SH-SY5Y (cell line): ENCODE measurements at regions not wholly inside any gene's neighbourhood (a gene's known extent, or its start where the extent isn't known, plus 50 kb on each side); places are given as distances from the start of the nearest gene placed in this dataset.

Experiments used
- GATA2 ChIP-seq: IDR thresholded peaks from 2 replicates; pipeline ENCODE4 v1.6.1; 2011; ENCODE audit warnings: mild to moderate bottlenecking, low read depth, low read length
- GATA3 ChIP-seq: IDR thresholded peaks from 2 replicates; pipeline ENCODE4 v1.6.1; 2011; ENCODE audit warnings: low read depth, mild to moderate bottlenecking, low read length, moderate library complexity

DNA sequence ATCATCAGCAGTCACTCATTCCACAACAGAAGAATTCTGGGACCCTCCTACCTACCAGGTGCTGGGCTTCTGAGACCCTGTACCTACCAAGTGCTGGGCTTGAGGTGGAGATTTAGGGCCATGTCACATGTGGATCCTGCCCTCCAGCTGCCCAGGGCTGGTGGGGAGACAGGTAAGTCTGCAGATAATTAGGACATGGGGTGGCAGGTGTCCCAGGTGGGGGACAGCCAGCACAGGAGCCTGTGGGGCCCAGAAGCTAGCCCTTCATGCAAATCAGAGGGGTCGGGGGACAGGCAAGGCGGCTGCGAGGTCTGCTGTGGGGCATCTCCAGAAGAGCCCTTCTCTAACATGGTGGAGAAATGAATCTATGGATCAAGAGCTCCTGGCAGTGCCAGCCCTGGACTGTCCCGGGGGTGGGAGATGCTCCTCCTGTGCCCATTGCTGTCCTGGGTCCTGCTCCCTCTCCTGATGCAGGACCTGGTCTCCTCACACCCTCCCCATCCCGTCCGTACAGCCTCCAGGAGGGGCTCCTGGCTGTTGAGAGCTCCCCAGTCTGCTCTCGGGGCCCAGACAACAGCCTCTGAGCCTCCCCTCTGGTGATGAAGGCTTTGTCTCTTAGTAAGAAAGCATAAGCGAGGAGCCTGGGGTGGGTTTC lies 106.3 kb upstream of the GLI2 start:
- TF ChIP-seq GATA2 (no peak), GATA3 (no peak)

GRCh38 chr2:120630031-120630701 lies 105.5 kb upstream of the GLI2 start:
- TF ChIP-seq GATA3 (no peak), GATA2 (no peak)

DNA sequence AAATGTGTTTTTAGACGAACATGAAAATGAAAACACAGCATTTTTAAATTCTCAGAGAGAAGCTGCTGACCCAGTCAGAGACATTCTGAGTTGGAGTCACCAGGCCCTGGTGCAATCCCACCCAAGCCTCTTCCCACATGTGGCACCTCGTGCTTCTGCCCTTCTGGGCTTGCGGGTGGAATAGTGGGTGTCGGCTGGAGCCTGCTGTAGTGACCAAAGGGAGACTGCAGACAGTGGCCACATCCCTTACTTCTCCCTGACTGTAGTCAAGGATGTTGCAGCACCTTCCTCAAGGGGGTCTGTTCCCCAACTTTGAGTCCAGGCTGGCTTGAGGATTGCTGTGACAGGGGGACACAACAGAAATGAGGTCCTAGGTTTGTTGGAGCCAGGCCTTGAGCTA lies 104.4 kb upstream of the GLI2 start:
- TF ChIP-seq GATA3 (no peak), GATA2 (no peak)

- TF ChIP-seq GATA3 = no peak
- TF ChIP-seq GATA2 = no peak
Observed at GRCh38 chr2:120631724-120632123, 103.9 kb upstream of the GLI2 start.

DNA sequence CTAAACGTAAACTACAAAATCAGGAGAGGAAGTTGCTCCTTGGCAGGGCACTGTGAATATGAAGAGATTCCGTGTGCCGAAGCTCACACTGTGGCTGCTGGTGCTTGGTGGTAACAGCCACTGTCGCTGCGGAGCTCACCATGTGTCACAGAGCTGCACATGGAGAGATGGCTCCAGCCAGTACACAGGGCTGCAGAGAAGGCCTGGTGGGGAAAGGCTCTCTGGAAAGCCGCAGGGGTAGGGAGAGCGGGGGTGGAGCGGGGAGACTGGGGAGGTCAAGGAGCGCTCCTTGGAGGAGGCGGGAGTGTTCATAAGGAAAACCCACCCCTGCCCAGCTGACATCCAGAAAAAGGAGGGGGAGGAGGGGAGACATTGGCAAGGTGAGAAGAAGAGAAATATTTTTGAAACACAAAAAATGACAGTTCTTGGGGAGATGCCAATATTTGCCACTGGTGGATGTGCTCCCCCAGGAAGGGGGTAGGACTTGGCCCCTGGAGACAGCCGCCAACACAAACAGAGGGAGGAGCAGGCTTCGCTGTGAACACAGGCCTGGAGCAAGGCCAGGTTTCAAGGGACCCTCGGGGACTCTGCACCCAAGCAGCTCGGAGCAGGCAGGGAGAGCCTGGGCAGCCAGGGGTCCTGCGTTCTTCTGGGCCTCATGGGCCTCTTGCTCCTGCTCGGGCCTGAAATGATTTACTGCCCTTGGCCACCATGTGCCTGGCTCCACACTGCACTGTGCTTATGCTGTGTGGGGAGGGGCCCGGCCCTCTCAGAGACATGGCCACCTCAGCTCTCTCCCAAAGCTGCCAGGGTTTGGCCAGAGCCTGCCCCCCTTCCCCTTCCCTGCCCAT lies 102.6 kb upstream of the GLI2 start:
- TF ChIP-seq GATA3 (no peak), GATA2 (no peak)

DNA sequence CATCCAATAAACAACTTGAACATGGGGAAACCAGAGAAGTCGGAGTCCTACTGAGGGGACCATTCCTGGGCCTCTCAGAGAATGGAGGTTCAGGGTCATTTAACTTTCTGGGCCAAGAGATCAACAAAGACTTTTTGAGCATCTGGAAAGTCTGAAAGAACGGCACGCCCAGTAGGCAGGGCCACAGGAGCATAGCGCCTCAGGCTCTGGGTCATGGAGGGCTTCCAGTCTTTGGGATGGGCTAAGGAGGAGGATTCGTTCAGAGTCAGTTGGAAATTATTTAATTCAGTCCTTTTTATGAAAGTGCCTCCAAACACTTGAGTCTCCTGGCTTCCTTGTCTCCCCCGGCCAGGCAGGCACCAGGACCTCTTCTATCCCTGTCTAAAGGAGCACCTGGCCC lies 101.1 kb upstream of the GLI2 start:
- TF ChIP-seq GATA3 (no peak), GATA2 (no peak)

- TF ChIP-seq GATA2 (no peak), GATA3 (no peak)
Observed at GRCh38 chr2:120635146-120635545, 100.5 kb upstream of the GLI2 start.

GRCh38 chr2:120637847-120638246 lies 97.8 kb upstream of the GLI2 start:
- TF ChIP-seq GATA3 (no peak), GATA2 (no peak)

GRCh38 chr2:120638450-120638849 lies 97.2 kb upstream of the GLI2 start:
- TF ChIP-seq GATA3 = no peak
- no peak for TF ChIP-seq GATA2

DNA sequence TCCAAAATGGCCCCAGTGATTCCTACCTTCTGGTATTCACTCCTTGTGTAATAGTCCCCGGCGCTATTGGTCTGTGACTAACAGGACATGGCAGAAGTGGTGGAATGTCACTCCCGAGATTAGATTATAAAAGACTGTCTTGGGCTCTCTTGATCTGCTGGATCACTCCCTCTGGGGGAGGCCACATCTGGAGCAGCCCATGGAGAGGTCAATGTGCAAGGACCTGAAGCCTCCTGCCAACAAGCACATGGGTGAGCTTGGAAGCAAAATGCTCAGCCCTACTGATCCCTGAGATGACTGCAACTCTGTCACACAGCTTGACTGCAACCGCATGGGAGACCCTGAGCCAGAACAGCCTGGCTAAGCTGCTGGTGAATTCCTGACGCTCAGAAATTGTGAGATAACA lies 94.3 kb upstream of the GLI2 start:
- no peak for TF ChIP-seq GATA2
- no peak for TF ChIP-seq GATA3

GRCh38 chr2:120642646-120643045 lies 93.0 kb upstream of the GLI2 start:
- TF ChIP-seq GATA3 (no peak), GATA2 (no peak)

DNA sequence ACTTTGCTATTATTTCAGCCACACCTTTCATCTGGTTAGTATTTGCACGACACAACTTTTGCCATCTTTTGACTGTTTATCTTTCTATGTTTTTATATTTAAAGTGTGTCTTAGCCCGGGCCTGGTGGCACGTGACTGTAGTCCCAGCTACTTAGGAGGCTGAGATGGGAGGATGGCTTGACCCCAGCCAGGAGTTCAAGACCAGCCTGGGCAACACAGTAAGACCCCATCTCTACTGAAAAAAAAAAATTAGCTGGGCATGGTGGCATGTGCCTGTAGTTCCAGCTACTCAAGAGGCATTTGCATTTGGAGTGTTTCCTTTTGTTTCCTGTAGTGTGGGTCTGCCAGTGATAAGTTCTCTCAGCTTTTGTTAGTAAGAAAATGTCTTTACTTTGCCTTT lies 88.7 kb upstream of the GLI2 start:
- TF ChIP-seq GATA3 = no peak
- no peak for TF ChIP-seq GATA2

DNA sequence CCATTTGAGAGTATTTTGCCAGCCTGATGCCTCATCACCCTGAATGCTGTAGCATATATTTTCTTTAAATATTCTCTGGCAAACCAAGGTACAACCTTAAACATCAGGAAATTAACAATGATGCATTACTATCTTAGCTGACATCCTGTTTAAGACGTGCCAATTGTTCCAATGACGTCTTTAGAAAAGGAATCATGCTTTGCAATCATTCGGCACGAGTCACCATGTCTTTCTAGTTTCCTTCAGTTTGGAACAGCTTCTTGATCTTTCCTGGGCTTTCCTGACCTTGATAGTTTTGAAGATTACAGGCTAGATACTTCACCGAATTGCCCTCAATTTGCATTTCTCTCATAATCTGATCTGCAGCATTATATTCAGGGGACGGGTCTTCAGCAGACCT lies 88.2 kb upstream of the GLI2 start:
- TF ChIP-seq GATA3 (no peak), GATA2 (no peak)

GRCh38 chr2:120650022-120650644 lies 85.5 kb upstream of the GLI2 start:
- TF ChIP-seq GATA2 = no peak
- no peak for TF ChIP-seq GATA3
